C4-2B (cell line): ENCODE measurements at regions not wholly inside any gene's neighbourhood (a gene's known extent, or its start where the extent isn't known, plus 50 kb on each side); places are given as distances from the start of the nearest gene placed in this dataset.

Source experiments
- CTCF ChIP-seq: fragments of 450-650 bp; conservative IDR thresholded peaks from 2 replicates; pipeline ENCODE4 v1.5.1; 2017; ENCODE audit warnings: mild to moderate bottlenecking
- ZFX ChIP-seq: fragments of 450-650 bp; IDR thresholded peaks from 2 replicates; pipeline ENCODE4 v1.6.1; 2017

GRCh38 chr18:76208678-76209306, 286.2 kb downstream of the ZNF516 start:
- TF ChIP-seq CTCF: no peak
- no peak for TF ChIP-seq ZFX
